A549 (cell line): ENCODE measurements at regions not wholly inside any gene's neighbourhood (a gene's known extent, or its start where the extent isn't known, plus 50 kb on each side); places are given as distances from the start of the nearest gene placed in this dataset.

Experiments
- CEBPB ChIP-seq, 2 experiments: fragments of >200 bp in 1 of 2; sonication (Bioruptor Twin) in 1 of 2; formaldehyde crosslinking in 1 of 2; IDR thresholded peaks; 2 replicates each; pipeline ENCODE4 v1.6.1; 2012 to 2016
- EHF ChIP-seq: fragments of 250-450 bp; sonication (Bioruptor Pico); IDR thresholded peaks from 2 replicates; pipeline ENCODE4 v1.5.0; 2020; ENCODE audit warnings: mild to moderate bottlenecking
- HDAC2 ChIP-seq: fragments of 200-600 bp; sonication (generic); IDR thresholded peaks from 2 replicates; pipeline ENCODE4 v1.6.1; 2016
- KDM1A ChIP-seq: fragments of 200-600 bp; sonication (generic); IDR thresholded peaks from 2 replicates; pipeline ENCODE4 v1.6.1; 2016; ENCODE audit warnings: low read depth, mild to moderate bottlenecking
- POLR2AphosphoS2 ChIP-seq: conservative IDR thresholded peaks from 2 replicates; pipeline ENCODE4 v1.6.1; 2012; ENCODE audit warnings: low read length, improper control_type of control experiment, inconsistent platforms
- TF ChIP-seq, protein P1 (sequence below): fragments of >200 bp; sonication (Bioruptor Twin); formaldehyde crosslinking; IDR thresholded peaks from 3 replicates; pipeline ENCODE4 v1.5.1; 2016

DNA sequence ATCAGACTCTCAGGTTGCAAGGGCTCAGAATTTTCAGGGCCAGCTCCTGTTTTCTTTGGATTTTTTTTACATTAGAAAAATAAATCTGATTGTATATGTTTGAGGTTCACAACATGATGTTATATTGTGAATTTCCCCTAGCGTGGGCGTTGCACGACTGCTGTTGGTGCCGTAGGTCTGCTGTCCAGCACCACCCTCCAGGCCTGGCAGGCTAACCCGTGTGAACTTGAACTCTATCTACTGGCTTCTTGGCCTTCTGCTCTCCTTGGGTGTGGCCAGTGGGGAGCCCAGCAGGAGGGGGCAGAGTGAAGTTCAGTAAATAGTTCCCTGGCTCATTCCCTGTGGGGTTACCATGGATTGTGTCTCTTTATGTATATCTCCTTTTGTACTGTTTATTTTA lies 80.5 kb upstream of the RORA start:
- TF ChIP-seq, protein P1, sequence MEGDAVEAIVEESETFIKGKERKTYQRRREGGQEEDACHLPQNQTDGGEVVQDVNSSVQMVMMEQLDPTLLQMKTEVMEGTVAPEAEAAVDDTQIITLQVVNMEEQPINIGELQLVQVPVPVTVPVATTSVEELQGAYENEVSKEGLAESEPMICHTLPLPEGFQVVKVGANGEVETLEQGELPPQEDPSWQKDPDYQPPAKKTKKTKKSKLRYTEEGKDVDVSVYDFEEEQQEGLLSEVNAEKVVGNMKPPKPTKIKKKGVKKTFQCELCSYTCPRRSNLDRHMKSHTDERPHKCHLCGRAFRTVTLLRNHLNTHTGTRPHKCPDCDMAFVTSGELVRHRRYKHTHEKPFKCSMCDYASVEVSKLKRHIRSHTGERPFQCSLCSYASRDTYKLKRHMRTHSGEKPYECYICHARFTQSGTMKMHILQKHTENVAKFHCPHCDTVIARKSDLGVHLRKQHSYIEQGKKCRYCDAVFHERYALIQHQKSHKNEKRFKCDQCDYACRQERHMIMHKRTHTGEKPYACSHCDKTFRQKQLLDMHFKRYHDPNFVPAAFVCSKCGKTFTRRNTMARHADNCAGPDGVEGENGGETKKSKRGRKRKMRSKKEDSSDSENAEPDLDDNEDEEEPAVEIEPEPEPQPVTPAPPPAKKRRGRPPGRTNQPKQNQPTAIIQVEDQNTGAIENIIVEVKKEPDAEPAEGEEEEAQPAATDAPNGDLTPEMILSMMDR = no peak
- no peak for TF ChIP-seq KDM1A
- no peak for TF ChIP-seq HDAC2
- TF ChIP-seq CEBPB (IDR thresholded peaks at IDR 0.05) = no peak
- TF ChIP-seq EHF (CRISPR knock-in tag) = no peak
- TF ChIP-seq POLR2AphosphoS2 = no peak
